HEK293T (cell line): ENCODE measurements at regions not wholly inside any gene's neighbourhood (a gene's known extent, or its start where the extent isn't known, plus 50 kb on each side); places are given as distances from the start of the nearest gene placed in this dataset.

Source experiments
- CTCF ChIA-PET: fragments of 350-600 bp; formaldehyde crosslinking; extraction: SDS; loops from one replicate; lab custom pipeline; 2021; ENCODE audit warnings: antibody characterized with exemption, inconsistent platforms; lab: Yijun Ruan, JAX
- POLR2A ChIA-PET: fragments of 350-600 bp; formaldehyde crosslinking; extraction: SDS; loops from one replicate; lab custom pipeline; 2020; ENCODE audit warnings: antibody characterized with exemption, inconsistent platforms; lab: Yijun Ruan, JAX
- DNase-seq: peaks from one replicate; pipeline ENCODE4 v3.0.0; 2012; ENCODE audit warnings: mixed read lengths; ENCODE audit errors: extremely low spot score
- ARNT ChIP-seq: fragments of 450-650 bp; IDR thresholded peaks from 2 replicates; pipeline ENCODE4 v1.6.1; 2017; ENCODE audit warnings: mild to moderate bottlenecking
- BHLHE40 ChIP-seq: fragments of 450-650 bp; IDR thresholded peaks from 2 replicates; pipeline ENCODE4 v1.6.1; 2016; ENCODE audit warnings: mild to moderate bottlenecking, moderate library complexity, borderline replicate concordance
- CTBP1 ChIP-seq: fragments of 450-650 bp; IDR thresholded peaks from 2 replicates; pipeline ENCODE4 v1.6.1; 2016; ENCODE audit warnings: borderline replicate concordance
- ELF4 ChIP-seq: fragments of 450-650 bp; IDR thresholded peaks from 2 replicates; pipeline ENCODE4 v1.6.1; 2017; ENCODE audit warnings: antibody characterized with exemption
- FOXA1 ChIP-seq: fragments of 450-650 bp; IDR thresholded peaks from 2 replicates; pipeline ENCODE4 v1.6.1; 2016; ENCODE audit warnings: mild to moderate bottlenecking
- FOXK2 ChIP-seq: fragments of 450-650 bp; IDR thresholded peaks from 2 replicates; pipeline ENCODE4 v1.6.1; 2016; ENCODE audit warnings: mild to moderate bottlenecking
- FOXM1 ChIP-seq: fragments of 450-650 bp; IDR thresholded peaks from 2 replicates; pipeline ENCODE4 v1.6.1; 2017; ENCODE audit warnings: mild to moderate bottlenecking, borderline replicate concordance
- HDGF ChIP-seq: fragments of 450-650 bp; IDR thresholded peaks from 2 replicates; pipeline ENCODE4 v1.6.1; 2017; ENCODE audit warnings: antibody characterized with exemption, borderline replicate concordance
- L3MBTL2 ChIP-seq: fragments of 450-650 bp; conservative IDR thresholded peaks from 2 replicates; pipeline ENCODE4 v1.6.1; 2016; ENCODE audit warnings: mild to moderate bottlenecking
- LEF1 ChIP-seq: fragments of 450-650 bp; IDR thresholded peaks from 2 replicates; pipeline ENCODE4 v1.6.1; 2017; ENCODE audit warnings: mild to moderate bottlenecking, borderline replicate concordance
- NFRKB ChIP-seq: fragments of 450-650 bp; IDR thresholded peaks from 2 replicates; pipeline ENCODE4 v1.6.1; 2016; ENCODE audit warnings: mild to moderate bottlenecking, moderate library complexity
- SP1 ChIP-seq: fragments of 450-650 bp; IDR thresholded peaks from 2 replicates; pipeline ENCODE4 v1.6.1; 2017
- SUZ12 ChIP-seq: fragments of 450-650 bp; IDR thresholded peaks from 2 replicates; pipeline ENCODE4 v1.6.1; 2016; ENCODE audit warnings: mild to moderate bottlenecking
- TARDBP ChIP-seq: fragments of 450-650 bp; IDR thresholded peaks from 2 replicates; pipeline ENCODE4 v1.6.1; 2016
- ZNF384 ChIP-seq: fragments of 450-650 bp; IDR thresholded peaks from 2 replicates; pipeline ENCODE4 v1.6.1; 2016
- TF ChIP-seq, protein P1 (sequence below): fragments of 450-650 bp; IDR thresholded peaks from 2 replicates; pipeline ENCODE4 v1.6.1; 2016

DNA sequence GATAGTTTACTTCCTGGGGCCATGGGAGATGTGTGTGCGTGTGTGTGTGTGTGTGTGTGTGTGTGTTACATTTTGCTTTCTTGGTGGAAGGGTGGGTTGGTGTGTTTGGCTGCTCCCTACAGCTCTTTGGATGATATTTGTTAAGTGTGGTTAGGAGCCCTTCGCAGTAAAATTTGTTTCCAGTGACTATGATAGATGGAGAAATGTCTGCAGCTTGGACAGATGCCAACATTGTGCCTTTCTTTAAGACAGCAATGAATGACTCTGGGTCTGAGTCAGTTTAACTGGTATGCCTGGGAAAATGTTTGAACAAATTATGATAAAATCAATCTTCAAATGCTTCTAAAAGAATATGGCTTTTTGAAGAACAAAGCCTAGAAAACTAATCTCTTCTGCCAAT is 102.7 kb upstream of the TRPC6 start:
- POLR2A ChIA-PET, result no interaction called here
- CTCF ChIA-PET, result no interaction called here
- TF ChIP-seq FOXK2, result no peak
- no peak for TF ChIP-seq FOXA1
- TF ChIP-seq NFRKB, result no peak
- TF ChIP-seq SUZ12, result no peak
- TF ChIP-seq ARNT, result no peak
- DNase-seq, result no peak

DNA sequence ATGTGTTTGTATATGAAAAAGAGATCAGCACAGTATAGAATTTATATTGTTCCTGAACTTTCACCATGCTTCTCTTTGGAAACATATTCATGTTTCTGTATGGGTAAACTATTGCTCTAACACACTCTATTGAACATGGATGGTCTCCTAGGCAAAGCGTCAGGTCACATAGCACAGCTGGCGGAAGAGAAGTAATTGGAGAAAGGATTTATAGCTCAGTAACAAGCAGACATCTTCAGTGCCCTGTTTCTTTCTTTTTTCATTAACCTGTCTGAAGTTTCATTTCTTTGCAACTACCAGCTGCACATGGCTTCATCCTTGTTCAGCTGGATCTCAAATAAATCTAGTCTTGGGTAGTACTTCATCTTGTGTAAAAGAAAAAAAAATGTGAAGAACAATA is 84.4 kb upstream of the TRPC6 start:
- no peak for DNase-seq
- TF ChIP-seq, protein P1, sequence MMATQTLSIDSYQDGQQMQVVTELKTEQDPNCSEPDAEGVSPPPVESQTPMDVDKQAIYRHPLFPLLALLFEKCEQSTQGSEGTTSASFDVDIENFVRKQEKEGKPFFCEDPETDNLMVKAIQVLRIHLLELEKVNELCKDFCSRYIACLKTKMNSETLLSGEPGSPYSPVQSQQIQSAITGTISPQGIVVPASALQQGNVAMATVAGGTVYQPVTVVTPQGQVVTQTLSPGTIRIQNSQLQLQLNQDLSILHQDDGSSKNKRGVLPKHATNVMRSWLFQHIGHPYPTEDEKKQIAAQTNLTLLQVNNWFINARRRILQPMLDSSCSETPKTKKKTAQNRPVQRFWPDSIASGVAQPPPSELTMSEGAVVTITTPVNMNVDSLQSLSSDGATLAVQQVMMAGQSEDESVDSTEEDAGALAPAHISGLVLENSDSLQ, result no peak
- no peak for TF ChIP-seq HDGF
- TF ChIP-seq NFRKB, result no peak
- TF ChIP-seq L3MBTL2, result no peak
- TF ChIP-seq ARNT, result no peak
- no peak for TF ChIP-seq TARDBP
- TF ChIP-seq LEF1, result no peak
- no peak for TF ChIP-seq SUZ12
- no peak for TF ChIP-seq CTBP1
- TF ChIP-seq FOXM1, result no peak
- TF ChIP-seq BHLHE40, result no peak
- TF ChIP-seq ZNF384, result no peak
- TF ChIP-seq FOXA1, result no peak
- ChIA-PET POLR2A (no interaction called here), CTCF (no interaction called here)

DNA sequence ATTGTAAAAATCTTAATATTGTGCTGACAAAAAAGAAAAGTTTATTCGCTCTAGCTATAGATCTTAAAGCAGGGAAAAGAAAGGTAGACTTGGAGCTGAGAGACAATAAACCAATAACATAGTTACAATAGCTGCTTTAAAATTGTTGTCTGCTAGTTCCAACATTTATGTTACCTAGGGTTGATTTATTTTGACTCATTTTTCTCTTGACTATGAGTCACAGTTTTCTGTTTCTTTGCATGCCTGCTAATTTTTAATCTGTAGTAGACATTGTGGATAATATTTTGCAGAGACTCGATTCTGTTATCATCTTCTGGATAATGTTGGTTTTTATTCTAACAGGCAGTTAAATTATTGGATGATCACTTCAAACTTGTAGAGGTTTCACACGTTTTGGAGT is 83.1 kb upstream of the TRPC6 start:
- TF ChIP-seq FOXK2 (no peak), LEF1 (no peak)
- ChIA-PET POLR2A (no interaction called here), CTCF (no interaction called here)
- no peak for DNase-seq

DNA sequence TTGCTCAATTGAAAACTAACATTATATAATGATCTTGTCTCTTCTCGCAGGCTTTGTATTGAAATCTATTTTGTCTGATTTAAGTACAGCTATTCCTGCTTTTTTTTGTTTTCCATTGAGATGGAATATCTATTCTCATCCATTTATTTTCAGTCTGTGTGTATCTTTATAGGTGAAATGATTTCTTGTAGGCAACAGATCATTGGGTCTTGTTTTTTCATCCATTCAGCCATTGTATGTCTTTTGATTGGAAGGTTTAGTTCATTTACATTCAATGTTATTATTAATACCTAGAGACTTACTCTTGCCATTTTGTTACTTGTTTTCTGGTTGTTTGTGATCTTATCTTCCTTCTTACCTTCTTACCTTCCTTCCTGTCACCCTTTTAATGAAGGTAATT is 77.8 kb upstream of the TRPC6 start:
- POLR2A ChIA-PET, result no interaction called here
- DNase-seq, result no peak
- TF ChIP-seq TARDBP, result no peak
- no peak for TF ChIP-seq CTBP1
- TF ChIP-seq ZNF384, result no peak
- TF ChIP-seq ELF4, result no peak
- no peak for TF ChIP-seq HDGF
- no peak for TF ChIP-seq ARNT
- no peak for TF ChIP-seq BHLHE40
- no peak for TF ChIP-seq FOXM1
- no peak for TF ChIP-seq FOXA1
- no peak for TF ChIP-seq SUZ12
- no peak for TF ChIP-seq FOXK2
- TF ChIP-seq NFRKB, result no peak
- TF ChIP-seq SP1, result no peak
- CTCF ChIA-PET, result no interaction called here
